Fibroblast of skin of left quadriceps (primary cell): ENCODE measurements at regions not wholly inside any gene's neighbourhood (a gene's known extent, or its start where the extent isn't known, plus 50 kb on each side); places are given as distances from the start of the nearest gene placed in this dataset.
"Not testable (repeated sequence)": the region's sequence is repeated elsewhere in the genome, so short reads cannot be mapped to it uniquely, and the experiment has no call there.

ENCODE experiments used
- DNase-seq, 2 experiments: peaks; one replicate each; pipeline ENCODE4 v3.0.0-alpha.2; 2013; ENCODE audit warnings: low read depth in 2 of 2

- not testable (repeated sequence) for DNase-seq
Observed at GRCh38 chr3:143175940-143176894, 56.6 kb downstream of the CHST2 start.

- not testable (repeated sequence) for DNase-seq
Observed at GRCh38 chr3:143177965-143178364, 58.4 kb downstream of the CHST2 start.

- not testable (repeated sequence) for DNase-seq
Observed at GRCh38 chr3:143178775-143179548, 59.4 kb downstream of the CHST2 start.

- DNase-seq = no peak
Observed at GRCh38 chr3:143179603-143180002, 60.0 kb downstream of the CHST2 start.

- not testable (repeated sequence) for DNase-seq
Observed at GRCh38 chr3:143180860-143181259, 61.3 kb downstream of the CHST2 start.

GRCh38 chr3:143181977-143182376 is 62.4 kb downstream of the CHST2 start:
- not testable (repeated sequence) for DNase-seq

GRCh38 chr3:143182866-143183664 is 63.5 kb downstream of the CHST2 start:
- DNase-seq = no peak

GRCh38 chr3:143183665-143183964 is 64.0 kb downstream of the CHST2 start:
- DNase-seq = no peak

- DNase-seq = no peak
Observed at GRCh38 chr3:143184099-143184498, 64.5 kb downstream of the CHST2 start.

- no peak for DNase-seq
Observed at GRCh38 chr3:143185401-143185800, 65.8 kb downstream of the CHST2 start.

GRCh38 chr3:143187111-143187510 is 67.5 kb downstream of the CHST2 start:
- DNase-seq = no peak

- DNase-seq = no peak
Observed at GRCh38 chr3:143188881-143189280, 69.3 kb downstream of the CHST2 start.

- no peak for DNase-seq
Observed at GRCh38 chr3:143190101-143190500, 70.5 kb downstream of the CHST2 start.

GRCh38 chr3:143192193-143192592 is 72.6 kb downstream of the CHST2 start:
- DNase-seq = no peak

GRCh38 chr3:143200001-143200924 is 80.7 kb downstream of the CHST2 start:
- peak in 1 of 2 experiments; percentile 16 for DNase-seq

- DNase-seq = peak; percentile 20 to 22
Observed at GRCh38 chr3:143201045-143201444, 81.5 kb downstream of the CHST2 start.

- DNase-seq = no peak
Observed at GRCh38 chr3:143201870-143202752, 82.5 kb downstream of the CHST2 start.

GRCh38 chr3:143203142-143203541 is 83.6 kb downstream of the CHST2 start:
- no peak for DNase-seq

- DNase-seq = peak in 1 of 2 experiments; percentile 13
Observed at GRCh38 chr3:143203848-143204247, 84.3 kb downstream of the CHST2 start.

GRCh38 chr3:143206955-143207337 is 87.4 kb downstream of the CHST2 start:
- DNase-seq = no peak
